ENCODE measurements at regions not wholly inside any gene's neighbourhood (a gene's known extent, or its start where the extent isn't known, plus 50 kb on each side); places are given as distances from the start of the nearest gene placed in this dataset.
"Not testable (repeated sequence)": the region's sequence is repeated elsewhere in the genome, so short reads cannot be mapped to it uniquely, and the experiment has no call there.

GRCh38 chr12:9415898-9416297 is 191.8 kb downstream of the KLRB1 start:
- H3K36me3 ChIP-seq (ENCODE audit: control insufficient read depth in 2 of 3, insufficient read depth in 3 of 3, low read length in 3 of 3); H3K9me3 ChIP-seq (ENCODE audit: control insufficient read depth in 2 of 3, low read length in 3 of 3); H3K9me3 Mint-ChIP-seq; H3K27me3 Mint-ChIP-seq; POLR2A ChIA-PET; intact Hi-C loops (cut with micrococcal nuclease); H3K36me3 Mint-ChIP-seq; H3K4me3 ChIP-seq (ENCODE audit: low read length); H3K27me3 ChIP-seq (ENCODE audit: control insufficient read depth in 2 of 2, insufficient read depth in 2 of 2, low read length in 2 of 2); H3K27ac ChIP-seq (ENCODE audit: low read depth, low read length); ATAC-seq; DNase-seq; H3K27ac Mint-ChIP-seq; CTCF ChIA-PET; H3K4me1 ChIP-seq (ENCODE audit: control insufficient read depth in 2 of 2, insufficient read depth in 2 of 2, low read length in 2 of 2); H3K4me3 Mint-ChIP-seq: not testable (repeated sequence)
- peaks cover 3 to 28% (median 16%) of the 10 kb centered on the region in 7 donors for H3K4me1 Mint-ChIP-seq

- DNase-seq; H3K27me3 ChIP-seq (ENCODE audit: control insufficient read depth in 2 of 2, insufficient read depth in 2 of 2, low read length in 2 of 2); CTCF ChIA-PET; intact Hi-C loops (cut with micrococcal nuclease); H3K9me3 Mint-ChIP-seq; H3K4me1 ChIP-seq (ENCODE audit: control insufficient read depth in 2 of 2, insufficient read depth in 2 of 2, low read length in 2 of 2); H3K4me3 ChIP-seq (ENCODE audit: low read length); H3K27ac ChIP-seq (ENCODE audit: low read depth, low read length); H3K9me3 ChIP-seq (ENCODE audit: control insufficient read depth in 2 of 3, low read length in 3 of 3); H3K36me3 Mint-ChIP-seq; H3K27me3 Mint-ChIP-seq; ATAC-seq; H3K36me3 ChIP-seq (ENCODE audit: control insufficient read depth in 2 of 3, insufficient read depth in 3 of 3, low read length in 3 of 3); POLR2A ChIA-PET: not testable (repeated sequence)
- Mint-ChIP-seq H3K27ac (peak overlapping the region in 2 of 9 donors; percentile 20 to 77), H3K4me1 (peaks cover 3 to 28% (median 16%) of the 10 kb centered on the region in 7 donors), H3K4me3 (peak overlapping the region in 3 of 10 donors; percentile 1 to 53 (median 25))
Observed at GRCh38 chr12:9413862-9414261, 193.9 kb downstream of the KLRB1 start.

- peak overlapping the region in 3 of 10 donors; percentile 7 to 54 (median 53) for H3K4me3 Mint-ChIP-seq
- not testable (repeated sequence) for H3K27me3 Mint-ChIP-seq
Observed at GRCh38 chr12:9412459-9412858, 195.3 kb downstream of the KLRB1 start.

GRCh38 chr12:9411616-9412268 is 196.0 kb downstream of the KLRB1 start:
- DNase-seq; H3K4me3 ChIP-seq (ENCODE audit: low read length); intact Hi-C loops (cut with micrococcal nuclease); H3K4me1 ChIP-seq (ENCODE audit: control insufficient read depth in 2 of 2, insufficient read depth in 2 of 2, low read length in 2 of 2); H3K9me3 Mint-ChIP-seq; H3K36me3 Mint-ChIP-seq; H3K27me3 Mint-ChIP-seq; H3K9me3 ChIP-seq (ENCODE audit: control insufficient read depth in 2 of 3, low read length in 3 of 3); H3K27me3 ChIP-seq (ENCODE audit: control insufficient read depth in 2 of 2, insufficient read depth in 2 of 2, low read length in 2 of 2); H3K36me3 ChIP-seq (ENCODE audit: control insufficient read depth in 2 of 3, insufficient read depth in 3 of 3, low read length in 3 of 3); ATAC-seq; CTCF ChIA-PET; H3K27ac ChIP-seq (ENCODE audit: low read depth, low read length): not testable (repeated sequence)
- POLR2A ChIA-PET = interaction anchor here (0.6 kb wide), 1 partner anchor 288 kb away, joined by 3 read pairs; no protein-coding TSS in a partner anchor
- Mint-ChIP-seq H3K27ac (peak overlapping the region in 7 of 9 donors; percentile 5 to 65 (median 14)), H3K4me3 (peak overlapping the region in 3 of 10 donors; percentile 12 to 54 (median 29)), H3K4me1 (peaks cover 3 to 28% (median 16%) of the 10 kb centered on the region in 7 donors)

More at GRCh38 chr12:9412459-9412858, 195.3 kb downstream of the KLRB1 start:
- CTCF ChIA-PET; DNase-seq; ATAC-seq; H3K9me3 ChIP-seq (ENCODE audit: control insufficient read depth in 2 of 3, low read length in 3 of 3); H3K9me3 Mint-ChIP-seq; H3K4me3 ChIP-seq (ENCODE audit: low read length); H3K36me3 Mint-ChIP-seq; POLR2A ChIA-PET; H3K4me1 ChIP-seq (ENCODE audit: control insufficient read depth in 2 of 2, insufficient read depth in 2 of 2, low read length in 2 of 2); H3K36me3 ChIP-seq (ENCODE audit: control insufficient read depth in 2 of 3, insufficient read depth in 3 of 3, low read length in 3 of 3); H3K27me3 ChIP-seq (ENCODE audit: control insufficient read depth in 2 of 2, insufficient read depth in 2 of 2, low read length in 2 of 2); intact Hi-C loops (cut with micrococcal nuclease); H3K27ac ChIP-seq (ENCODE audit: low read depth, low read length): not testable (repeated sequence)
- Mint-ChIP-seq H3K4me1 (peaks cover 3 to 28% (median 16%) of the 10 kb centered on the region in 7 donors), H3K27ac (peak overlapping the region in 3 of 9 donors; percentile 22 to 59 (median 59))

GRCh38 chr12:9407425-9407748 is 199.2 kb upstream of the PZP start:
- H3K4me3 ChIP-seq (ENCODE audit: low read length); H3K36me3 ChIP-seq (ENCODE audit: control insufficient read depth in 2 of 3, insufficient read depth in 3 of 3, low read length in 3 of 3); H3K9me3 ChIP-seq (ENCODE audit: control insufficient read depth in 2 of 3, low read length in 3 of 3); H3K27ac ChIP-seq (ENCODE audit: low read depth, low read length); H3K27ac Mint-ChIP-seq; ATAC-seq; H3K4me3 Mint-ChIP-seq; intact Hi-C loops (cut with micrococcal nuclease); POLR2A ChIA-PET; DNase-seq; H3K27me3 Mint-ChIP-seq; CTCF ChIA-PET; H3K27me3 ChIP-seq (ENCODE audit: control insufficient read depth in 2 of 2, insufficient read depth in 2 of 2, low read length in 2 of 2); H3K36me3 Mint-ChIP-seq; H3K9me3 Mint-ChIP-seq; H3K4me1 ChIP-seq (ENCODE audit: control insufficient read depth in 2 of 2, insufficient read depth in 2 of 2, low read length in 2 of 2): not testable (repeated sequence)
- peaks cover 0 to 12% (median 7%) of the 10 kb centered on the region in 7 donors for H3K4me1 Mint-ChIP-seq

- Mint-ChIP-seq H3K9me3 (no peaks in the 10 kb centered on the region), H3K4me1 (peaks cover 0 to 6% (median 3%) of the 10 kb centered on the region in 7 donors), H3K4me3 (peak overlapping the region in 1 of 10 donors; percentile 41), H3K36me3 (peaks cover 0 to 7% (median 0%) of the 10 kb centered on the region in 5 donors), H3K27me3 (no peaks in the 10 kb centered on the region), H3K27ac (no peak overlapping the region)
- ATAC-seq (no peak), DNase-seq (no peak)
- no peaks in the 10 kb centered on the region for H3K36me3 ChIP-seq (ENCODE audit: control insufficient read depth in 2 of 3, insufficient read depth in 3 of 3, low read length in 3 of 3)
- H3K4me1 ChIP-seq (ENCODE audit: control insufficient read depth in 2 of 2, insufficient read depth in 2 of 2, low read length in 2 of 2) = no peaks in the 10 kb centered on the region
- no peaks in the 10 kb centered on the region for H3K27me3 ChIP-seq (ENCODE audit: control insufficient read depth in 2 of 2, insufficient read depth in 2 of 2, low read length in 2 of 2)
- H3K4me3 ChIP-seq (ENCODE audit: low read length) = no peak overlapping the region
- ChIA-PET POLR2A (no interaction called here), CTCF (no interaction called here)
- intact Hi-C loops (cut with micrococcal nuclease) = no loop called here
- H3K9me3 ChIP-seq (ENCODE audit: control insufficient read depth in 2 of 3, low read length in 3 of 3) = no peaks in the 10 kb centered on the region
- no peak overlapping the region for H3K27ac ChIP-seq (ENCODE audit: low read depth, low read length)
Observed at GRCh38 chr12:9406564-9407424, 198.6 kb upstream of the PZP start.
